GM12875 (cell line): ENCODE measurements at regions not wholly inside any gene's neighbourhood (a gene's known extent, or its start where the extent isn't known, plus 50 kb on each side); places are given as distances from the start of the nearest gene placed in this dataset.

ENCODE experiments used
- H3K4me3 ChIP-seq: one replicate; pipeline ENCODE4 v1.5.1; 2011; ENCODE audit warnings: low read depth, low read length, control low read depth
- CTCF ChIP-seq: IDR thresholded peaks from 2 replicates; pipeline ENCODE4 v1.5.1; 2011; ENCODE audit warnings: low read depth, mild to moderate bottlenecking, control low read depth, inconsistent platforms, low read length, moderate library complexity, borderline replicate concordance; ENCODE audit not compliant: insufficient read depth

DNA sequence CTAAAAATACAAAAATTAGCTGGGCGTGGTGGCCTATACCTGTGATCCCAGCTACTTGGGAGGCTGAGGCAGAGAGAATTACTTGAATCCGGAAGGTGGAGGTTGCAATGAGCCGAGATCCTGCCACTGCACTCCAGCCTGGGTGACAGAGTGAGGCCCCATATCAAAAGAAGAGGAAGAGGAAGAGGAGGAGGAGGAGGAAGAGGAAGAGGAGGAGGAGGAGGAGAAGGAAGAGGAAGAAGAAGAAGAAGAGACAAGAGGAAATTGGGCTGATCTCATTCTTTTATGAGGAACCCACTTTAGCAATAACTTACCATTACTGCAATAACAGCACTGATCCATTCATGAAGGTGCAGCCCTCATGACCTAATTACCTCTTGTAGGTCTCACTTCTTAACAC, 138.9 kb upstream of the GIMD1 start:
- H3K4me3 ChIP-seq: no peak overlapping the region
- no peak for TF ChIP-seq CTCF

- H3K4me3 ChIP-seq: no peak overlapping the region
- no peak for TF ChIP-seq CTCF
These were observed 134.8 kb upstream of the GIMD1 start for GRCh38 chr4:106503116-106504050.

DNA sequence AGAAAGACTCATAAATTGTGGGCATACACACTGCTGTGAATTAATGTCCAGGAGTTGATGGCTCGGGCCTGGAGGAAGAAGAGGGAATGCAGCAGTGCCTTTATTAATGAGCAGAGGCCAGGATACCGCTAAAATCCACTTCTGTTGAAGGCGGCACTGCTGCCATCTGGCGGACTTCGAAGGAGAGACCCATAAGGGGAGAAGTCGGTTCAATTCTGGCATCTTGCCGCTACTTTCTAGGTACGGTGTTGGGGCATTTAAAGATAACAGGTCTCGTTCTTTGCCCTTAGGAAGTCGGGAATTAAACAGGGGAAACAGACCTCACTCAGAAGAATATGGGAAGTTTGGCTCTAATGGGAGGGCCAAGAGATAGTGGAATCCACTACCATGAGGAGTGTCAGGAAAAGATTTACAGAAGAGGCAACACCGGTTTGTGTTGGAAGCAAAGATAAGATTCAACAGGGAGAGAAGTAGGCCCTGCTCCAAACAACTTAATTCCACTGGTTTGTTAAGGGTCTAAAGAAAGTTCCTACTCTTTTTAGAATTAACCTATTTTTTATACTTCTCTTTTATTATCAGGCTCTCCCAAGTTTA, 133.6 kb upstream of the GIMD1 start:
- H3K4me3 ChIP-seq: no peak overlapping the region
- TF ChIP-seq CTCF: peak; percentile 72

GRCh38 chr4:106497271-106497670, 128.7 kb upstream of the GIMD1 start:
- no peak overlapping the region for H3K4me3 ChIP-seq
- no peak for TF ChIP-seq CTCF

DNA sequence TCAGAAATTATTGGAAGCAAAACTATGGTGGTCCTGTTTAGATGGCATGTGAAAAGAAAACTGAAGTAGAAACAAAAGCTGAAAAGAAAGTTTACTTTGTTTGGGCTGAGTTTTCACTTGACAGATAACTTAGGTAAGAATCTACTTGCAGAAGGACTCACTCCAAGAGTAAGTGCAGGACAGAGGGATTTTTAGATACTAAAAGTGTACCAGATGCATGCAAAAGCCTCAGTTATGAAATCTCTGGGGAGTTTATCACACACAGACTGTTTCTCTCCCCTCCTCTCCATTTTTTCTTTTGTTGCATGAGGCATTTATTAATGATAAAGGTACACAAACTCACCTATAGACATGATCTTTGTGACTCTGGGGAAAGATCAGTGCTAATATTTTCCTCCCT, 127.5 kb upstream of the GIMD1 start:
- H3K4me3 ChIP-seq: no peak overlapping the region
- TF ChIP-seq CTCF: no peak

DNA sequence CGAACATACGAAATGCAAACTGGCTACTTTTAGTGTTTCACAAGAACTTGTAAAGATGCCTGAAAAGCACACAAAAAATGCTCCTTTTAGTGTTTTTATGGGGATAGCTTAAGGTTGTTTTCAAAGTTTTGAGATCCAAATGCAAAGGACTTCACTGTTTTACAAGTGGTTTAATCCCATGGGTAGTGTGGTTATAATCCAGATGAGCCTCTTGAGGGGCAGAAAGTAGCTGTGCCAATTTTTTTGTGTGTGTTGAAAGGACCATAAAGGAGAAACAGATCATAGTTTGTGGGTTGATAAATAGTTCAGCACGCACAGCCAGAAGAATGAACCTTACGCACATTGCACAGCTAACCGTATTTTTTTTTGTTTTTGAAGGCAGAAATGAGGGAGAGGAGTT, 126.9 kb upstream of the GIMD1 start:
- no peak overlapping the region for H3K4me3 ChIP-seq
- TF ChIP-seq CTCF: no peak

DNA sequence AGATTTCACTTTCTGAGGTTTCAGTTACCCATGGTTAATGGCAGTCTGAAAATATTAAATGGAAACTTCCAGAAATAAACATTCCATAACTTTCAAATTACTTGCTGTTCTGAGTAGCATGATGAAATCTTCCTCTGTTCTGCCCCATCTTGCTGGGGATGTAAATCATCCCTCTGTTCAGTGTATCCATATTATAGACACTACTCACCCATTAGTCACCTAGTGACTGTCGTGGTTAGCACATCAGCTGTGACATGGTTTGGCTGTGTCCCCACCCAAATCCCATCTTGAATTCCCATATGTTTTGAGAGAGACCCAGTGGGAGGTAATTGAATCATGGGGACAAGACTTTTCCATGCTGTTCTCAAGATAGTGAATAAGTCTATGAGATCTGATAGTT, 125.5 kb upstream of the GIMD1 start:
- TF ChIP-seq CTCF: no peak
- no peak overlapping the region for H3K4me3 ChIP-seq
